ENCODE measurements at regions not wholly inside any gene's neighbourhood (a gene's known extent, or its start where the extent isn't known, plus 50 kb on each side); places are given as distances from the start of the nearest gene placed in this dataset.
"Not testable (repeated sequence)": the region's sequence is repeated elsewhere in the genome, so short reads cannot be mapped to it uniquely, and the experiment has no call there.

GRCh38 chr16:13338044-13338443 is 436.6 kb downstream of the SHISA9 start:
- DNase-seq (ENCODE audit: low read depth) = no peak
- H3K4me3 ChIP-seq (ENCODE audit: low read length) = no peak overlapping the region
- TF ChIP-seq, protein P1, sequence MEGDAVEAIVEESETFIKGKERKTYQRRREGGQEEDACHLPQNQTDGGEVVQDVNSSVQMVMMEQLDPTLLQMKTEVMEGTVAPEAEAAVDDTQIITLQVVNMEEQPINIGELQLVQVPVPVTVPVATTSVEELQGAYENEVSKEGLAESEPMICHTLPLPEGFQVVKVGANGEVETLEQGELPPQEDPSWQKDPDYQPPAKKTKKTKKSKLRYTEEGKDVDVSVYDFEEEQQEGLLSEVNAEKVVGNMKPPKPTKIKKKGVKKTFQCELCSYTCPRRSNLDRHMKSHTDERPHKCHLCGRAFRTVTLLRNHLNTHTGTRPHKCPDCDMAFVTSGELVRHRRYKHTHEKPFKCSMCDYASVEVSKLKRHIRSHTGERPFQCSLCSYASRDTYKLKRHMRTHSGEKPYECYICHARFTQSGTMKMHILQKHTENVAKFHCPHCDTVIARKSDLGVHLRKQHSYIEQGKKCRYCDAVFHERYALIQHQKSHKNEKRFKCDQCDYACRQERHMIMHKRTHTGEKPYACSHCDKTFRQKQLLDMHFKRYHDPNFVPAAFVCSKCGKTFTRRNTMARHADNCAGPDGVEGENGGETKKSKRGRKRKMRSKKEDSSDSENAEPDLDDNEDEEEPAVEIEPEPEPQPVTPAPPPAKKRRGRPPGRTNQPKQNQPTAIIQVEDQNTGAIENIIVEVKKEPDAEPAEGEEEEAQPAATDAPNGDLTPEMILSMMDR (IDR thresholded peaks at IDR 0.05; ENCODE audit: insufficient read depth, low read depth, low read length, missing control alignments) = no peak

DNA sequence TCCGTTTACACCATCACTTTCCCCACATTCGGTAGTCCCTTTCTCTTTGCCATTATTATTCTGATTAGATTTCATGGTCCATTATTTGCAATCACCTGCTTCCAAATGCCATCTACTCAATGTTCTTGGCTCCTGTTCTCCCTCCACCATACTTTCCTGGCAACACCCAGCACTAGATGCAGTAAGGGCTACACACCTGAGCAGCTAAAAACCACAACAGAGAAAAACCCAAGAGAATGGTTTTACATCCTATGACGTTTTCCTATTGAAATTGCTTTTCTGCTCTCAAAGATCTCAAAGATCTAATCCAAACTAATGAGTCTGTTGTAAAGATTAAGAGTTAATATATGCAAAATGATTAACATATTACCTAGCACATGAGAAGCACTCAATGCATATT is 441.3 kb downstream of the SHISA9 start:
- no peak overlapping the region for H3K4me3 ChIP-seq (ENCODE audit: low read length)
- TF ChIP-seq, protein P1 (IDR thresholded peaks at IDR 0.05; ENCODE audit: insufficient read depth, low read depth, low read length, missing control alignments) = no peak
- no peak for DNase-seq (ENCODE audit: low read depth)

GRCh38 chr16:13344001-13344400 is 442.6 kb downstream of the SHISA9 start:
- no peak for DNase-seq (ENCODE audit: low read depth)
- TF ChIP-seq, protein P1 (IDR thresholded peaks at IDR 0.05; ENCODE audit: insufficient read depth, low read depth, low read length, missing control alignments) = no peak

DNA sequence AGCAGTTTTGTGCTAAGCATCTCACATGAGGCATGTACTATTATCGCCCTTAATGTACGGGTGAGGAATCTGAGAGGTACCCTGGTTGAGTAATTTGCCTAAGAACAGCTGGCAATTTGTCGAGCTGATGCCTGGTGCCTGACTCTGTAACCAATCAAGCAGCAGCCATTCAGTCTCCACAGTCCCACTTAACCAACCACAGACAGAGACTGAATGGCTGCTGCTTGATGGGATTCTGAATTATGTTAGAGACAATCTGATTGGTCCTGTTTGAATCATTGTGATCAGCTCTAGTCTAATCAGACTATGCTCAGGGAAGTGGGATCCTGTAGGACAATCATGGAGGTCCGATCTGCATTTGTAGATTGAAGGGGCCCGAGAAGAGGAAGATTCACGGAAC is 447.0 kb downstream of the SHISA9 start:
- no peak overlapping the region for H3K4me3 ChIP-seq (ENCODE audit: low read length)
- DNase-seq (ENCODE audit: low read depth) = no peak
- TF ChIP-seq, protein P1 (IDR thresholded peaks at IDR 0.05; ENCODE audit: insufficient read depth, low read depth, low read length, missing control alignments) = no peak

More at GRCh38 chr16:13344001-13344400, 442.6 kb downstream of the SHISA9 start:
- no peak overlapping the region for H3K4me3 ChIP-seq (ENCODE audit: low read length)

DNA sequence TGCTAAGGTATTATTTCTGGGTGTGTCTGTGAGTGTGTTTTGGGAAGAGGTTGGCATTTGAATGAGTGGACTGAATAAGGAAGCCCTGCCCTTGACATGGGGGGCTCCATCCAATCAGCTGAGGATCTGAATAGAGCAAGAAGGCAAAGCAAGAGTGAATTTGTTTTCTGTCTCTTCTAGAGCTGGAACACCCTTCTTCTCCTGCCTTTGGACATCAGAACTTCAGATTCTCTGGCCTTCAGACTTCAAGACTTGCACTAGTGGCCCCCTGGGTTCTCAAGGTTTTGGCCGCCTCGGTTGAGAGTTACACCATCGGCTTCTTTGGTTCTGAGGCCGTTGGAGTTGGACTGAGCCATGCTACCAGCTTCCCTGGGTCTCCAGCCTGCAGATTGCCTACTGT is 448.6 kb downstream of the SHISA9 start:
- TF ChIP-seq, protein P1 (IDR thresholded peaks at IDR 0.05; ENCODE audit: insufficient read depth, low read depth, low read length, missing control alignments) = no peak
- DNase-seq (ENCODE audit: low read depth) = no peak
- no peak overlapping the region for H3K4me3 ChIP-seq (ENCODE audit: low read length)

- TF ChIP-seq, protein P1 (IDR thresholded peaks at IDR 0.05; ENCODE audit: insufficient read depth, low read depth, low read length, missing control alignments) = no peak
- H3K4me3 ChIP-seq (ENCODE audit: low read length) = no peak overlapping the region
- DNase-seq (ENCODE audit: low read depth) = no peak
Measured at GRCh38 chr16:13351181-13351580, 449.8 kb downstream of the SHISA9 start.

DNA sequence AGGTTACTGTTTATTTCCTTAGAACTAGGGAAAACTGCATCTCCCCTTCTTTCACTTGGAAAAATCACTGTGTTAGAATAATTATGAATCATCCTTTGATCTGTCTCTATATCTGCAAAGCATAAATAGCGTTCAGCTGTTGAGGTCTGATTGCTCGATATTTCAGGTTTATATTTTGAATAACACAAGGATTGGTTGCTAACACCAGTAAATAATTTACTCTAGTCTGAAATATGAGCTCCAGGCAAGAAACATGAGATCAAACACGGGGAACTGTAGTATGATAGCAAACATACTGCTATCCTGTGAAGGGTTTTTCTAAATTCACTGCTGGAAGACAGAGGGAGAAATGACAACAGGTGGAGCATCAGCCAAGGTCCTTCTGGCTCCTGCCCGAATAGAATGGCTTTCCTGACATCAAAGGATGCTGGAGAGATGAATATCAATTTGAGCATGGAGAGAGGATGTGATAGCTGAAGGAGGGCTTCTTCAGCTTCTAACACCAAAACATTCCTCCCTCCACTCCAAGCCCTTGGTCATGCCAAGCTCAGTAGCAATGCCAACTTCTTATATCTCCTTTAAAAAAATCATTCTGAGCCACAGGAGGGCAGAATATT is 450.3 kb downstream of the SHISA9 start:
- H3K4me3 ChIP-seq (ENCODE audit: low read length) = no peak overlapping the region
- TF ChIP-seq, protein P1 (IDR thresholded peaks at IDR 0.05; ENCODE audit: insufficient read depth, low read depth, low read length, missing control alignments) = no peak
- no peak for DNase-seq (ENCODE audit: low read depth)

GRCh38 chr16:13352796-13353195 is 451.4 kb downstream of the SHISA9 start:
- not testable (repeated sequence) for DNase-seq (ENCODE audit: low read depth); H3K4me3 ChIP-seq (ENCODE audit: low read length)

- H3K4me3 ChIP-seq (ENCODE audit: low read length); DNase-seq (ENCODE audit: low read depth): not testable (repeated sequence)
Measured at GRCh38 chr16:13357842-13358241, 456.4 kb downstream of the SHISA9 start.
